Retinal pigment epithelial cell (primary cell): ENCODE measurements at regions not wholly inside any gene's neighbourhood (a gene's known extent, or its start where the extent isn't known, plus 50 kb on each side); places are given as distances from the start of the nearest gene placed in this dataset.

ENCODE experiments used
- DNase-seq: peaks from one replicate; pipeline ENCODE4 v3.0.0-alpha.2; 2010; ENCODE audit warnings: low read depth
- H3K4me3 ChIP-seq: 2 replicates; pipeline ENCODE4 v1.5.1; 2011; ENCODE audit warnings: mild to moderate bottlenecking, low read length, control low read depth, moderate library complexity
- CTCF ChIP-seq: conservative IDR thresholded peaks from 2 replicates; pipeline ENCODE4 v1.5.1; 2011; ENCODE audit warnings: low read depth, low read length, control low read depth, inconsistent platforms

- H3K4me3 ChIP-seq, result no peak overlapping the region
- DNase-seq, result no peak
- no peak for TF ChIP-seq CTCF
Observed at GRCh38 chr6:14972379-14973067, 273.3 kb upstream of the JARID2 start.

- no peak overlapping the region for H3K4me3 ChIP-seq
- TF ChIP-seq CTCF, result no peak
- DNase-seq, result no peak
Observed at GRCh38 chr6:14974372-14974771, 271.5 kb upstream of the JARID2 start.

- DNase-seq, result no peak
- no peak for TF ChIP-seq CTCF
- no peak overlapping the region for H3K4me3 ChIP-seq
Observed at GRCh38 chr6:14974792-14975470, 270.9 kb upstream of the JARID2 start.

GRCh38 chr6:14975471-14975817, 270.4 kb upstream of the JARID2 start:
- DNase-seq, result no peak
- H3K4me3 ChIP-seq, result no peak overlapping the region
- TF ChIP-seq CTCF, result no peak

GRCh38 chr6:14977747-14978382, 268.0 kb upstream of the JARID2 start:
- TF ChIP-seq CTCF, result no peak
- H3K4me3 ChIP-seq, result no peak overlapping the region
- DNase-seq, result no peak

GRCh38 chr6:14981960-14982359, 263.9 kb upstream of the JARID2 start:
- no peak overlapping the region for H3K4me3 ChIP-seq
- DNase-seq, result no peak
- TF ChIP-seq CTCF, result no peak
